ENCODE measurements at regions not wholly inside any gene's neighbourhood (a gene's known extent, or its start where the extent isn't known, plus 50 kb on each side); places are given as distances from the start of the nearest gene placed in this dataset.

DNA sequence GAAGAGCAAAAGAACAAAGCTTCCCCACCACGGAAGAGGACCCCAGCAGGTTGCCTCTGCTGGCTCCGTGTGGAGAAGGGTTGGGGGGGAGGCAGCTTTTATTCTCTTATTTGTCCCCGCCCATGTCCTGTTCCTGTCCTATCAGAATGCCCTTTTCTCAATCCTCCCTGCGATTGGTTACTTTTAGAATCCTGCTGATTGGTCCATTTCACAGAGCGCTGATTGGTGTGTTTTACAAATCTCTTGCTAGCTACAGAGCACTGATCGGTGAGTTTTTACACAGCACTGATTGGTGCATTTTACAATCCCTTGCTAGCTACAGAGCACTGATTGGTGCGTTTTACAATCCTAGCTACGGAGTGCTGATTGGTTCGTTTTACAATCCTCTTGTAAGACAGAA lies 100.6 kb upstream of the KLF13 start:
- Histone ChIP-seq H3K4me3 (ENCODE audit: low read length) (no peak overlapping the region), H3K27ac (ENCODE audit: low read depth, low read length) (no peak overlapping the region), H3K27me3 (ENCODE audit: control insufficient read depth, insufficient read depth, low read length, poor library complexity, severe bottlenecking) (peaks cover 41% of the 10 kb centered on the region), H3K9ac (ENCODE audit: extremely low read depth, low read length, poor library complexity, severe bottlenecking) (no peak overlapping the region), H3K36me3 (ENCODE audit: control insufficient read depth, insufficient read depth, low read length) (no peaks in the 10 kb centered on the region), H3K4me1 (ENCODE audit: control insufficient read depth, insufficient read depth, low read length) (no peaks in the 10 kb centered on the region), H3K9me3 (ENCODE audit: control insufficient read depth, low read length) (no peaks in the 10 kb centered on the region)
- Mint-ChIP-seq H3K36me3 (ENCODE audit: low read depth) (no peaks in the 10 kb centered on the region), H3K4me3 (no peak overlapping the region), H3K4me1 (peaks cover 10% of the 10 kb centered on the region), H3K9me3 (peaks cover 9% of the 10 kb centered on the region), H3K27ac (no peak overlapping the region), H3K27me3 (ENCODE audit: insufficient read depth) (peaks cover 40% of the 10 kb centered on the region)
- DNase-seq, result no peak
- TF ChIP-seq, protein P1, sequence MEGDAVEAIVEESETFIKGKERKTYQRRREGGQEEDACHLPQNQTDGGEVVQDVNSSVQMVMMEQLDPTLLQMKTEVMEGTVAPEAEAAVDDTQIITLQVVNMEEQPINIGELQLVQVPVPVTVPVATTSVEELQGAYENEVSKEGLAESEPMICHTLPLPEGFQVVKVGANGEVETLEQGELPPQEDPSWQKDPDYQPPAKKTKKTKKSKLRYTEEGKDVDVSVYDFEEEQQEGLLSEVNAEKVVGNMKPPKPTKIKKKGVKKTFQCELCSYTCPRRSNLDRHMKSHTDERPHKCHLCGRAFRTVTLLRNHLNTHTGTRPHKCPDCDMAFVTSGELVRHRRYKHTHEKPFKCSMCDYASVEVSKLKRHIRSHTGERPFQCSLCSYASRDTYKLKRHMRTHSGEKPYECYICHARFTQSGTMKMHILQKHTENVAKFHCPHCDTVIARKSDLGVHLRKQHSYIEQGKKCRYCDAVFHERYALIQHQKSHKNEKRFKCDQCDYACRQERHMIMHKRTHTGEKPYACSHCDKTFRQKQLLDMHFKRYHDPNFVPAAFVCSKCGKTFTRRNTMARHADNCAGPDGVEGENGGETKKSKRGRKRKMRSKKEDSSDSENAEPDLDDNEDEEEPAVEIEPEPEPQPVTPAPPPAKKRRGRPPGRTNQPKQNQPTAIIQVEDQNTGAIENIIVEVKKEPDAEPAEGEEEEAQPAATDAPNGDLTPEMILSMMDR (conservative IDR thresholded peaks at IDR 0.05), result no peak
- 88 to 95% methylated on average over 7 to 9 of the region's 9 CpGs for WGBS, 2 experiments (ENCODE audit: insufficient coverage in 1 of 2, insufficient read length in 1 of 2)

DNA sequence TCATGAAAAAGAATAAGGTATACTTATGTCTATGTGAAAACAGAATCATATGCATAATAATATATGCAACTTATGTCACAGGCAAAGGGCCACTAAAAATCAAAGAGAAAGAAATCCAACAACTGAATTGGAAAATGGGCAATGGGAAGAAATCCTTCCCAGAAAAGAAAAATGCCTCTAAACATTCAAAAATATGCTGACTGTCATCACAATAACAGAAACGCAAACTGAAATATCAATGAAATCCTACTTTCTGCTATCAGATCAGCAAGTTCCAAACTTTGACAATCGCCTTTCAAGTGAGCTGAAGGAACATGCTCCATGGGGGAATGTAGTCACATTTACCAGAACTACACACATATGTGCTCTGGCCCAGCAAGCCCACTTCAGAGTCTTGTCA lies 99.4 kb upstream of the KLF13 start:
- H3K27me3 ChIP-seq (ENCODE audit: control insufficient read depth, insufficient read depth, low read length, poor library complexity, severe bottlenecking), result peaks cover 34% of the 10 kb centered on the region
- DNase-seq, result no peak
- no peak overlapping the region for H3K4me3 ChIP-seq (ENCODE audit: low read length)
- H3K4me3 Mint-ChIP-seq, result no peak overlapping the region
- H3K27me3 Mint-ChIP-seq (ENCODE audit: insufficient read depth), result peaks cover 39% of the 10 kb centered on the region
- no peak overlapping the region for H3K27ac Mint-ChIP-seq
- H3K36me3 ChIP-seq (ENCODE audit: control insufficient read depth, insufficient read depth, low read length), result no peaks in the 10 kb centered on the region
- no peak overlapping the region for H3K9ac ChIP-seq (ENCODE audit: extremely low read depth, low read length, poor library complexity, severe bottlenecking)
- no peaks in the 10 kb centered on the region for H3K4me1 ChIP-seq (ENCODE audit: control insufficient read depth, insufficient read depth, low read length)
- no peaks in the 10 kb centered on the region for H3K9me3 ChIP-seq (ENCODE audit: control insufficient read depth, low read length)
- TF ChIP-seq, protein P1 (conservative IDR thresholded peaks at IDR 0.05), result no peak
- WGBS, 2 experiments (ENCODE audit: insufficient coverage in 1 of 2, insufficient read length in 1 of 2), result 91 to 92% methylated on average over 2 of the region's 2 CpGs
- peaks cover 9% of the 10 kb centered on the region for H3K9me3 Mint-ChIP-seq
- H3K36me3 Mint-ChIP-seq (ENCODE audit: low read depth), result no peaks in the 10 kb centered on the region
- peaks cover 10% of the 10 kb centered on the region for H3K4me1 Mint-ChIP-seq
- no peak overlapping the region for H3K27ac ChIP-seq (ENCODE audit: low read depth, low read length)

DNA sequence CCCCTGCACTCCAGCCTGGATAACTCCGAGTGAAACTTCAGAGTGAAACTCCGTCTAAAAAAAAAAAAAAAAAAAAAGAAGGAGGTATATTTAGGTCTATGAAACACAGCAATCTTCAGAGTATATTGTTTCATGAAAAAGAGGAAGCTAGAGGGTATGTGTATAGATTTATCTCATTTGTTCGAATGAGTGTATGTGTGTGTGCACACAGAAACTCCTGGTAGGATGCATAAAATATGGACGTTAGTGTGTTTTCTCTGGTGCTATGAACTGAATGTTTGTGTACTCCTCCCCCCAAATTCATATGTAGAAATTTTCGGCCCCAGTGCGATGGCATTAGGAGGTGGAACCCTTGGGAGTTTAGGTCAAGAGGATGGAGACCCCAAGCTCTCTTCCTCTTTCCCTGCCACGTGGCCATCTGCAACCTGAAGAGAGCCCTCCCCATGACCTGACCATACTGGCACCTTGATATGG lies 98.6 kb upstream of the KLF13 start:
- Mint-ChIP-seq H3K4me3 (no peak overlapping the region), H3K4me1 (peaks cover 6% of the 10 kb centered on the region), H3K27me3 (ENCODE audit: insufficient read depth) (peaks cover 31% of the 10 kb centered on the region), H3K36me3 (ENCODE audit: low read depth) (no peaks in the 10 kb centered on the region), H3K9me3 (peaks cover 9% of the 10 kb centered on the region), H3K27ac (no peak overlapping the region)
- H3K4me3 ChIP-seq (ENCODE audit: low read length), result no peak overlapping the region
- TF ChIP-seq, protein P1 (conservative IDR thresholded peaks at IDR 0.05), result no peak
- WGBS, 2 experiments (ENCODE audit: insufficient coverage in 1 of 2, insufficient read length in 1 of 2), result 88 to 90% methylated on average over 5 to 7 of the region's 7 CpGs
- no peaks in the 10 kb centered on the region for H3K9me3 ChIP-seq (ENCODE audit: control insufficient read depth, low read length)
- H3K36me3 ChIP-seq (ENCODE audit: control insufficient read depth, insufficient read depth, low read length), result no peaks in the 10 kb centered on the region
- no peak for DNase-seq
- no peak overlapping the region for H3K9ac ChIP-seq (ENCODE audit: extremely low read depth, low read length, poor library complexity, severe bottlenecking)
- no peaks in the 10 kb centered on the region for H3K4me1 ChIP-seq (ENCODE audit: control insufficient read depth, insufficient read depth, low read length)
- H3K27ac ChIP-seq (ENCODE audit: low read depth, low read length), result no peak overlapping the region
- peaks cover 29% of the 10 kb centered on the region for H3K27me3 ChIP-seq (ENCODE audit: control insufficient read depth, insufficient read depth, low read length, poor library complexity, severe bottlenecking)

Data from endodermal cell (in vitro differentiated cells).